ENCODE measurements at regions not wholly inside any gene's neighbourhood (a gene's known extent, or its start where the extent isn't known, plus 50 kb on each side); places are given as distances from the start of the nearest gene placed in this dataset.

DNA sequence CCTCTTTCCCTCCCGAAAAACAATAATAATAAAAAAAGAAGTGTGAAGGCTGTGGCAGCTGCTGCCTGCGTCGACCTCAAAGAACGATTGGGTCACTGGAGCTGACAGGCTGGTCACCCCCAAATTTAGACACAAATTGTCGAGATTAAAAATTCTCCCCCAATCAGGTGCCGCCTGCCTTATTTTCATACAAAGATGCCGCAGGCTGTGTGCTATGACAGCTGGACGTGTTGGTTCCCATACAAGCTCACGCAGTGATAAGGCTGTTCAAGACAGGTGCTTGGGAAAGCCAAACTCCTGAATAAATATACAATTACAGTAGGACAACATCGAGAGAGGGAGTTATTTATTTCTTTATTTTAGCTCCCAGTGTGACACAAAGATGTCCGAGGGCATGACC lies 1041.8 kb downstream of the VRK1 start:
- no peak for DNase-seq

DNA sequence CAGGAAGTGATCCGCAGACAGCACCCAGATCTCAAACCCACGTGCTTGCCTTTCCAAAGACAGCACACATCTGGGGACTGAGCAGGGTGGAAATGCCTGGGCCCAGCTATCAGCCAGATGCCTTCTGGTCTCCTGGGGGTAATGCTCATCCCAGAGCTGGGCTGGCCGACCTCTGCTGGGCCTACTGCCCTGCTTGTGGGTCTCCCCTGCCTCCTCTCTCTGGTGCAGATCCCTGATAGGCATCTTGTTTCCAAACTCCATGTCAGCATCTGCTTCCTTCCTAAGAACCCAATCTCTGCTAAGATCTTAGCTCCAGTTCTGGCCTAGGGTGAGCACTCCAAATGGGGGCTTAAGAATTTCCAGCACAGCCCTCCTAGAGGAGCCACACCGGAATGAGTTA lies 1043.0 kb downstream of the VRK1 start:
- no peak for DNase-seq

DNA sequence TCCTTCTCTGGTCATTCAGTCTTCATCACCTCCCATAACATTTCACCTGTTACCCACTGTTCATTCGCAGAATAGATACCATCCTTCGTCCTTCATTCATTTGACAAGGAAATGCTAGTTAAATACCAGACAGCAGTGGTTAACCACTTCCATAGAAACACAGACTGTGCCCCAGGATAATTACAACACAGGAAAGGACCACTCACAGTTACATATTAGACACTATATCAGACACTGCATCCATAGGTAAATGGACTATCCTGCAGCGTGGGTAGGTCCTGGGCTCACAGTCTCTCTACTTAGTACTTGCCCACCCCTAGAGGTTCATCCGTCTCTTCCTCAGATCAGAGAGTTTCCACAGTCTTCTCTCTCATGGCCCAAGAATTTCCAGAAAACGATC lies 1044.6 kb downstream of the VRK1 start:
- DNase-seq, result no peak

DNA sequence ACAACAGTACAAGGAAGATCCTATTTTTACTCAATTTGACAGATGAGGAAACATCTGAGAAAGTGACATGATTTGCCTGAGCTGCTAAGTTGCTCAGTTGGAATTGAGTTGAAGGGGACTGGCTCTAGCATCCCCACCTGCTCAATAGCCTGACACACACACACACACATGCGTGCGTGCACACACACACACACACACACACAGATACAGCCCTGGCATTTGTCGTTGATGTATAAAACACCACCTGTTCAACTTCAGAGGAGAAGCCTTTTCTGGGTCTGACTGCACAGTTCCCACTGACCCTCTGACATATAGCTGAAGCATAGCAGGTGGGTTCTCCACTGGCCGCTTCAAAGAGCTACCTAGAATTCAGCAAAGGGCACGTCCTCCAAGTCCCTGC lies 1045.9 kb downstream of the VRK1 start:
- no peak for DNase-seq

DNA sequence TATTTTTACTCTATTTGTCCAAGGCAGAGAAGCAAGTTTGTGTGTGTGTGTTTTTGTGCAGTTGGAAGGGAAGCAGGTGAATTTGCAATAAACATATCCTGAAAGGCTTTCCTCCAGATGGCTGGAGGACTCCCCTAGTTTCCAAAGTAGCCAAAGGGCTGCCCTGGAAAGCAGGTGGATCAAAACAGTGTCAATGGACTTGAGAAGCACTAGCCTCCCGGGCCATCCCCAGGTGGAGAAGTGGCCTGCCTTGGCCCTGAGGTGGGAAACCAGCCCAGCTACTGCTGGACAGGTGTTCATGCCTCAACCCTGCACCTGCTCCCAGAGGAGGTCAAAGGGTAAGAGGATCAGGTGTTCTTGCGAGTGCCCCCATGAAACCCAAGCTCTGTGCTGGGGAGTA lies 1046.9 kb downstream of the VRK1 start:
- no peak for DNase-seq

DNA sequence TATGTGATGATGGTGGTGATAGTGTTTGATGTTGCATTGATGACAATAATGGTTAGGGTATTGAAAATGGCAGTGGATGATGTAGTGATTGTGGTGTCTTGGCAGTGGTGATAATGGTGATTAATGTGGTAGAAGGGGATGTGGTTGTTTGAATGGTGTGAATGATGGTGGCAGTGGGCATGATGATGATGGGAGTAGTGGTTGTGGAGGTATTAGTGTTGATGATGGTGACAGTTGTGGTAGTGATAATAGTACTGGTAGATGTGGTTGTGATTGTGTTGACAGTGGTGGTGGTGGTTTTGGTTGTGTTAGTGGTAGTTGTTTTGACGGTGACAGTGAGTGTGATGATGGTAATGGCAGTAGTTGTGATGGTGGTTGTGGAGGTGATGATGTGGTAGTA lies 1049.0 kb downstream of the VRK1 start:
- DNase-seq, result no peak

DNA sequence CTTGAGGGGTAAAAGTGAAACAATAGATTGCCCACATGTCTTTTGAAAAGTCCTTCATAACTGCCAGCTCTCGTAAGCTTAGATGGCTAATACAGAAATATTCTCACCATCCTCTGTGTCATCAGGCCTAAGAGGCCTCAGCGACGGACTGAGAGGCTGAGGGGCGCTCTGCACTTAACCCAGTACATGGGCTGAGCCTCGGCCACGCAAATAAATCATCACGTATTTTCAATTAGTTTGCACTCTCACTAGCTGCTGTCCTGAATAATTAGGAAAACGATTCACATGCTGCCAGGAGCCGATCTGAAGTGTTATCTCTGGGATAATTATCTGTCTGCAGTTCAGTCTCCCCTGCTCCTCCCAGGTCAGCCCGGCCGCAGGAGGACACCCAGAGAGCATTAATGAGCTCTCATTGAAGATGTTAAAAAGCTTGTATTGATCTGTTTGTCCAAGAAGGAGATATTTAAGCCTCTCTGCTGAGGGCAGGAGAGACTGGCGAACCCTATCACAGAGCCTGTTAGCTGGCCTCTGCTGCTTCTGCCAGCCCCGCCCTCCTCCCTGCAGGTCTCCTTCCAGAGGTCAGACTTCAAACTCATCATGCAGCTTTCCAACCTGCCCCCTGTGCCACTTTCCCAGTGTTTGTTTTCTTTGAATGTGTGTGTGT lies 1051.3 kb downstream of the VRK1 start:
- DNase-seq, result no peak

DNA sequence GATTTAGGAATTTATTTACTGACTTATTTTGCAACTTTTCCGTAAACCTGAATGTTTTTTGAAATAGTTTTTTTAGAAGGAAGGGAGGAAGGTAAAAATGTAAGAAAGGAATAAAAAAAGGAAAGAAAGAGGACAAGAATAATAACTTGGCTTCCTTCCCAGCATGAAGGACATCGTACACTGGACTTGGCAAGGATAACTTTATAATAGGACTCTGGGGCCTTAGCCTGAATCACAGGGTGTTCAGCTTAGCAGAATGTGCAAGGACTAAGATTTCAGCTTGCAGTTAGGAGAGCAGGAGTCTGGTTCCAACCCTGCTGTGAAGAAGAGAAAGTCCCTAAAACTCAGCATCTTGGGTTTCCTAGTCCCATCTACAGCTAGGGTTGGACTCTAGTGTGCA lies 1053.3 kb downstream of the VRK1 start:
- no peak for DNase-seq

DNA sequence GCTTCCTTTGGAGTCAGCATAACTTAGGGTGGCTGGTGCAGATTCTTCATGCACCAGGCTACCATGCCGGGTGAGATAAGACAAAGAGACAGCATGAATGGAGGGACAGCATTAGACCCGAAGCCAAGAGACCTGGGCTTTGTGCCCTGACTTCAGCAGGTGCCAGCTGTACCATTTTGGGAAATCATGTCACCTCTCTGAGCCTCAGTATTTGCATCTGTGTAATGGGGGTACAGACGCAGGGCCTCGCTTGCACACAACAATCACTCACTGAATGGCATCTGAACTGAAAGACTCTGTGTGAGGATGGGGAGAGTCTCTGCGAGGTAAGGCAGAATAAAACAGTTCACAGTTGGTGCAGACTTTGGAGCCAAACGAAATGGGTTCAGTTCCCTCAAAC lies 1053.7 kb downstream of the VRK1 start:
- no peak for DNase-seq

DNA sequence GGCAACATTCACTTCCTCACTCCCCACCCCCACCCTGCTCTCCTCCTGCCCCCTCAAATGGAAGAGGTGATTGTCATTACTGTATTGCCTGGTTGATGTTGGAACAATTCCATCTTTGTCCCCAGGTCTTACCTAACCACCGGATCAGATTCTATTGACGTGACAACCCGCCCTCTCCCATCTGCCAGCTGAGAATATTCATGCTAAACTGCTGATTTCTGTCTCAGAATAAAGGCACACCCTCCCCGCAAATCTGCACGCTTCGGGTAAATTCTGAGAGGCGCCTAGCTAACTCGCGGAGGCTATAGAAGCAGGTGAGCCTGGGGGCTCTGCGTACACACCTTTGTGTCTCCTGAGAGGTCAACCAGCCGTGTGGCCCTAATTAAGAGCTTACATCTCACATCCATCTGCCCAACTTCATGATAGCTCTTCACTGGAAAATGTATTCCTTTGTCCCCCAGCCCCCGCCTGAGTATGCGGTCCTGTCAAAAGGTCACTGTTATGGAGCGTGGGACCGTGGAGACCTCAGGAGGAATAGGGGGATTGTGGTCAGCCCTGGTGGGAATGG lies 1054.3 kb downstream of the VRK1 start:
- DNase-seq, result no peak

DNA sequence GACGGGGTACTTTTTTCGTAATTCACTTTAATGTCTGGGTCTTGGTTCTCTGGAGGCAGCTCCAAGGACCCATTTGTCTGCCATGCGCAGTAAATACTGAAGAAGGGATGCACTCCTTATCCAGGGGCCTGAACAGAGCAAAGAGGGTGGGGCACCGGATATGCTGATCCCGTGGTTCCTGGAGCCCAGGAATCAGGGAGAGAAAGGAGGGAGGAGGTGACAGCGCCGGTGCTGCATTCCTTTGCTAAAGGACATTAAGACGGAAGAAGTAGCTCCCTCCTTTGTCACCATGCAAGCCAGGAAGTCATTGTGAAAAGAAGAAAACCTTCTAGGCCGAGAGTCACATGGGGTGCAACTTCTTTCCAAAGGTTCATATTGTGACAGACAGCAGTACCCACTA lies 1057.7 kb downstream of the VRK1 start:
- DNase-seq, result no peak

DNA sequence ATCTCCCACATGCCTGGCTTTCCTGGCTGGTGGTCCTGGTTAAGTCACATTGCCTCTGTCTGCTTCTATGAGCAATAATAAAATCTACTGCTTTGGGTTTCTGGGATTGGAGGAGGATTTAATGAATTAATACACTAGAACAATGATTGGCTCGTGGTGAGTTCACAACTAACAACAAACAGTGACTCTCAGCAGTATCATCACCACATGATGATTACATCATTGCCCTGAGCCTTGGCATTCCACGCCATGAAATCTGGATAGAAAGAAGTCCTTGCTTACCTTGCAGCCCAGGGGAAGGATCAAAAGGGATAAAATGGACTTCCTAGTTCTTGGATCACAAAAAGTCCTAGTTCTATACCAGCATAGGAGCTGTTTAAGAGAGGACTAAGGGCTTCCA lies 1069.0 kb downstream of the VRK1 start:
- DNase-seq, result no peak

DNA sequence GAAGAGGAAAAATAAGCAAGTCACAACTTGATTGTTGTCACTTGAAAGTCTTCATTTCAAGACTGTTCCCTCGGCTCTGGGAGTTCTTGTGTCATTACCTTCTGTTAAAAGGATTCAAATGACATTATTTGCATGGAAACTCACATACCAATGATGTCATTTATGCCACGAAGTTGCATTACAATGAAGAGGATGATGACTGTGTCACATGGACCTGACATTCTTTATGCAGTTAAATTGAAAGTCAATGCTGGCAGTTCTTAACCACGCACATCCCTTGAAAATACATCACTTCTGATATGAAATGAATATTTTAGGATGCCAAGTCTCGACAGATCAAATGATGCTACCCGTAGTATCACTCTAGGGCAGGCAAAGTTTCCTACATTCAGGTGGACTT lies 1069.5 kb downstream of the VRK1 start:
- DNase-seq, result no peak

DNA sequence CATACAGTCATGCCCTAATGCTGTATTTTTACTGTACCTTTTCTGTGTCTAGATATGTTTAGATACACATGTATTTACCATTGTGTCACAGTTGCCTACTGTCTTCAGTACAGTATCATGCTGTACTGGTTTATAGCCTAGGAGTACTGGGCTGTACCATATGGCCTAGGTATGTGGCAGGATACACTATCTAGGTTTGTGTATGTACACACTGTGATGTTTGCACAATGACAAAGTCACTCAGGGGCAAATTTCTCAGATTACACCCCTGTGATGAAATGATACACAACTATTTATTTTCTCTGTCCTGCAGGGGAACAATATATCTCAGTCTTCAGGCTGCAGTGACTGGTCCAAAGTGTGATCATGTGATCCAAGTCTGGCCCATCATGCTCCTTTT lies 1076.1 kb downstream of the VRK1 start:
- no peak for DNase-seq

DNA sequence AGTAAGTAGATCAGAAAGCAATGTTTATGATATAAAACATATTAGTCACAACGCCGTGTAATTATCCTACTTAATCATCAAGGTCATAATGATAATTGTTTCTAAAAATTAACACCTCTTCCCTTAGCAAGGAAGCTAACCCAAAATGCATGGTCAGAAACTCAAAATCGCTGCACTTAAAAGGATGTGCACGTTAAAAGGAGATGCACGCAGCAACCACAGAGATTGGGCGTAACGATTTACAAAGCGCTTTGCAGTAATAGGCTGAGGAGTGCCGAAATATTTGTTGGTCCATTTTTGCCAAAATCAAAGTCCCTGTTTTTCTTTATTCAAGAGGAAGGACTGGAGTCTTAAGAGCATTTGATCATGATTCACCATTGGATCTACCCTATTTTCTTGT lies 1077.2 kb downstream of the VRK1 start:
- DNase-seq, result no peak

DNA sequence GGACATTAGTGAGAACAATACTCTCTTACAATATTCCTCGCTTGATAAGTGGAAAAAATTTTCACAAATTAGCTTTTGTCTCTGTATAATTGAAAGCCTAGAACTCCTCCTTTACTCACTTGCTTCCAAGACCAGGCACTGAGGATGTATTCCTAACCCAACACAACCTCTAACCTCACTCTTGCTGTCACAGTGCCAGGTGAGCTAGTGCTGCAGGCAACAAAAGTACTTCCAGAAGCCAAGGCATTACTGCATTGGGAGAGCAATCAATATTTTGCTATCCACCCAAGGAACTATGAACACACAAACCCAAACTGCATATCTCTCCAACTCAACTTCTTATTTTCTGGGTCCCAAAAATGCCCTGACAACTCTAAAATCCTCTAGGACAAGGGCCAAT lies 1081.0 kb downstream of the VRK1 start:
- no peak for DNase-seq

DNA sequence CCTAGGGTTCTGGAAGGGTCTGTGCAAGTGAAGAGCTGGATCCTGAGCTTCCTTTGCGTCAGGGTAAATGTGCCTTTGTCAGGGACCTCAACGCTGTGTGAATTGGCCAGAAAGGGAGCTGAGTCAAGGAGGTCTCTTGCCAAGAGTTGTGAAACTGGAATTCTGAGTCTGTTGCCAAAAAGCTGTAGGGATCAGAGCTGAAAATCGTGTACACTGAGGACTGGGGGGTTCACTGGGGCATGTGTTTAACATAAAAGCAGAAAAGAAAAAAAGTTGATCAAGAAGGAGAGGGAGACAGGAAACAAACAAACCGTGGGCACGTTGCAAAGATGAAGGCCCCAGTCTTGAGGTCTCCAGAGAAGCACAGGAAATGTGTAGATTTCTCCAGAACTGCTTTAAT lies 1081.5 kb downstream of the VRK1 start:
- DNase-seq, result no peak

DNA sequence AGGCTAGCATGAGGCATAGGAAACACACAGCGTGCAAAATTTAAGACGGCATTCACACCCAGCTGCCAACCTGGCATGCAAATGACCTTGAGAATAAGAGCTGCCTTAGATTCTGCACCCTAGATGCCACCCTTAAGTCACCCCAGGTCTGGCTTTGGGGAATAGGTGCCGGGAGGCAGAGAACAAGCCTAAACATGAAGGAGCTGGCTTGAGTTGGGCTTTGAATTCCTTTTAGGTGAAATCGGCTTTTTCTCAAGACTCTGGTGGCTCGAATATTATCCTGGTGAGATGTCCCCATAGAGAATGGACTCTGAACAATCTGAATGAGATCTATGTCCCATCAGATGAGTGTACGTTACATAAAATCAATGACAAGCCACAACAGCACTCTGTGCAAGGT lies 1090.5 kb downstream of the VRK1 start:
- DNase-seq, result no peak

DNA sequence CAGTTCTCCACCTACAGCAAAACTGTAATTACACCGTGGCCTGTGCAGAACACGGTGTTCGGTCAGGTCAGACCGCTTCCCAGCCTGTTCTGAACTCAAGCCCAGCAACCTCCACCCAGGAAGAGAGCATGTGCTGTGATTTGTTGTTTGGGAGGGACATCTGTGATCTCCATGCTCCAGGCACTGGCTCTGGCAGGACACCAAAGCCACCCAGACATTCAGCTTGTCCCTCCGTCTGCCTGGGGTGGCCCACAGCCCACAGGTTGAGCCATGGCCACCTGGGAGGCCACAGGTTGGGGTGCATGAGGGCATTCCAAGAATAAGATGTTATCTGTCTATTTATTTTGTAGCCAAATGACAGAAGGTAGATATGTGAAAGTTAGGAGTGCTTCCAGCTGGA lies 1091.1 kb downstream of the VRK1 start:
- no peak for DNase-seq

DNA sequence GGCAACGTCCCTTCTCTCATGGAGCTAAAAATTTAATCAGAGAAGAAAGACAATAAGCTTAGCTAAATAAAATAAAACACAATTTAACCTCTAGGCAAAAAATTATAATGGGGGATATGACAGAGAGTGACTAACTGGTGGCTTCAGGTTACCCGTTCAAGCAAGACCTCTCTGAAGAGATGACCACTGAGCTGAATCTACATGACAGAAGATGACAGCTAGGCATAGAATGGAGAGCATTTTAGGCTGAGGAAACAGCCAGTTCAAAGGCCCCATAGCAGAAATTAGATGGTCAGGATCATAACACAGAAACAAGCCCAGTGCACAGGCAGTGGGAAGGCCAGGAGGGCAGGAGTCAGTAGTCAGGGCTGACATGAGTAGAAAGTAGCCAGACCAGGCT lies 1094.3 kb downstream of the VRK1 start:
- DNase-seq, result no peak

DNA sequence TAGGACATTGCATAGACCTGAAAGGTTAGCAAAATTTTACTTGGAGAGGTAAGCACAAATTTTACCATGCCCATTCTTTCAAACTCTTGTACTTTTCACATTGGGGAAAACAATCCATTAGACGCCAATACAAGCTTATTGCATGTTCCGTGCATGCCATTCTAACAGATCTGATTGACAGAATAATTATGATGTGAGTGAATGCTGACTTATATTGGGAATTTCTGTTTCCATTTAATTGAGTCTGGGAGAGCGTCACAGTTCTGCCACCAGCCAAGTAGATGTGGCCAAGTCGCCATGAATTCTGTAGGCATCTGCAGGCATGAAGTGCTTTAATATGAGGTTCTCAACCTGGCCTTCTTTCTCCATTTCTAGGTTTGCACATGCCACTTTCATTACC lies 1097.4 kb downstream of the VRK1 start:
- no peak for DNase-seq

DNA sequence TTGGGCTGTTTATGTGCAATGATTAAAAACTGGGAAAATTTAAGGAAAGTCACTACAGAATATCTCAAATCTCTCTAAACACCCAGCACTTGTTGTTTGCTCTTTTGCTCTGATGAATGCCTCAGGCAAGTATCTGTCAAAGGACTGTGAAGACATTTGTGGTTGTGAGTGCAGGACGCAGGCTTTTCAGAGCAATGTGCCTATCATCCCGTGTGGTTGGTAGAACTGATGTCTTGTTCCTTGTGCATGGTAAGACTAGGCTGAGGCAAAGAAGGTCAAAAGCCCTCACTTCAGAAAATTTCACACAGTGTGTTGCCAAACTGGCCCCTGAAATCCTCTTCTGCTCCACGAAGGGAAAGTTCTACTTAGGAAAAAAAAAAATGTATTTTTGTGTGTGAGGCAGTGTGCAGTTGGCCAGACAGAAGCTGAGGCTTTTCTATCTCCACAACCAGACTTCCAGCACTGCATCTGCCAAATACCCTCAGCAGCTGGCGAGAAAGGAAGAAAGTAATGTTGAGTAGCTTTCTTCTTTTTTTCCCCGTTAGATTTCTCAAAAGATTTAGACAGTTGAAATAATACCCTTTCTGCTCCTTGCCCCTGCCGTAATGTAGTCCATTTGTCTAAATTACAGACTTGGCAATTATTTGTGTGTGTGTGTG lies 1103.1 kb downstream of the VRK1 start:
- no peak for DNase-seq

DNA sequence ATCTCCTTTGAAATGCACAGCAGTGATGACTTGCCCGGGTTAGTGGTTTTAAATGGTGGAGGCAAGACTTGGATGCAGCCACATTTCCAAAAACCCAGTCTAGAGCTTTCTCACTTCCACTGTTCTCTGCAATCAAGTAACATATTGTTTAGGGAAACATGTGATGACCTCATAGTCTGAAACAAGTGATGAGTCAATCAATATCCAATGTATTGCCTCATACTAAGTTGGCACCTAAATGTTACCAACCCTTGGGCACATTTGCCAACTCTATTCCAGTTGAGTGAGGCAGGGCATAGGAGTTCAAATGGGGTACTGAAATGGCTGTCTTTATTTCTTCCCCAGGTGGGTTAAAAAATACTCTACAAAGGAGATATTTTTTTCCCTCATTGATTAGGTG lies 1105.4 kb downstream of the VRK1 start:
- no peak for DNase-seq

DNA sequence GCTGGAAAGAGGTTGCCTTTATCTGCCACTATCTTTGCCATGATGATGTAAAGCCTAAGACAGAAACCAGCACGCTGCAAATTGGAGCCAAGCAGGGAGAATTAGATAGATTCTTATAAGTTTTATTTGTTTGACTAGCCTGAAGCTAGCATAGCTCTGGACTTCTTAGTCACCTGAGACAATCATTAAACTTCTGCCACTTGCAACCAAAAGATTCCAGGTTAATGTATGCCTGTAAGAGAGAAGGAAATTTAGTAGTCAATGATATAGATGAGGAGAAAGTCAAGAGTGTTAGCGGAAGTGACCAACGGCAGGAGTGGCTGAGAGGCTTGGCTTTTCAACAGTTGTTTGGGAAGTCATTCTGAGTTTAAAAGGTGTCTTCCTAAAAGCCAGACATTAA lies 1106.6 kb downstream of the VRK1 start:
- no peak for DNase-seq

DNA sequence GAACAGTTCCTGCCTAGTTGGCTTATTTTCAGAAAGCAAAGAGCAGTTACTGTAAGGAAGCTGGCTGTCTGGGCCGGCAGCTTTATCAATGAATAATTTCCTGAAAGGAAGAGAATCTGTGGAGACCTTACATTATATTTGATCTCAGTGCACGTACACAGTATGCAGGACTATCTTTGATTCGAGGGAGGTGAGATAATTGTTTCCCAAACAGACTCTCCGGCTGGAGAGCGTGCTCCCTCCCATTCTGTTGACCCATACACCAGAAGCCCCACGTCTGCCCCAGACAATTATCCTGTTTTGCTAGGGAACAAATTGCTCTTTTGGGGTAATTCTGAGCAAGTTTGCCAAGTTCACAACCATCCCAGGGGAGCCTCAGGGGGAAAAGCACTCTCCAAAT lies 1115.0 kb downstream of the VRK1 start:
- no peak for DNase-seq

Measured in inflammatory macrophage treated with lipopolysaccharide for 4 hours (primary cell).